Mesothelial cell of epicardium (in vitro differentiated cells): ENCODE measurements at regions not wholly inside any gene's neighbourhood (a gene's known extent, or its start where the extent isn't known, plus 50 kb on each side); places are given as distances from the start of the nearest gene placed in this dataset.

Experiments
- DNase-seq, 2 experiments: peaks; one replicate each; pipeline ENCODE4 v3.0.0; 2021; ENCODE audit warnings: low spot score in 2 of 2; ENCODE audit not compliant: unreplicated experiment in 2 of 2
- H3K27ac Mint-ChIP-seq: 2 replicates; pipeline ENCODE4 v1.8.0; 2021; ENCODE audit warnings: mixed read lengths
- H3K27me3 Mint-ChIP-seq: 2 replicates; pipeline ENCODE4 v1.8.0; 2021; ENCODE audit warnings: low read depth, mixed read lengths
- H3K36me3 Mint-ChIP-seq: 2 replicates; pipeline ENCODE4 v1.8.0; 2021; ENCODE audit warnings: mixed read lengths
- H3K4me1 Mint-ChIP-seq: 2 replicates; pipeline ENCODE4 v1.8.0; 2021; ENCODE audit warnings: mixed read lengths
- H3K4me3 Mint-ChIP-seq: 2 replicates; pipeline ENCODE4 v1.8.0; 2021; ENCODE audit warnings: mild to moderate bottlenecking, moderate library complexity, mixed read lengths
- H3K9me3 Mint-ChIP-seq: 2 replicates; pipeline ENCODE4 v1.8.0; 2021; ENCODE audit warnings: mixed read lengths
- CTCF ChIP-seq: fragments of 200-600 bp; sonication (generic); IDR thresholded peaks from one replicate; pipeline ENCODE4 v1.5.0; 2021; ENCODE audit warnings: antibody characterized with exemption; ENCODE audit not compliant: unreplicated experiment

GRCh38 chr3:74510261-74510818, 104.1 kb downstream of the CNTN3 start:
- Mint-ChIP-seq H3K36me3 (no peaks in the 10 kb centered on the region), H3K27me3 (no peaks in the 10 kb centered on the region), H3K4me1 (peaks cover 1% of the 10 kb centered on the region), H3K27ac (no peak overlapping the region), H3K9me3 (no peaks in the 10 kb centered on the region), H3K4me3 (no peak overlapping the region)
- no peak for TF ChIP-seq CTCF
- no peak for DNase-seq

- H3K4me1 Mint-ChIP-seq: peaks cover 1% of the 10 kb centered on the region
- H3K4me3 Mint-ChIP-seq: no peak overlapping the region
- no peaks in the 10 kb centered on the region for H3K9me3 Mint-ChIP-seq
- no peak for DNase-seq
- H3K27me3 Mint-ChIP-seq: peaks cover 1% of the 10 kb centered on the region
- H3K27ac Mint-ChIP-seq: no peak overlapping the region
- TF ChIP-seq CTCF: no peak
- no peaks in the 10 kb centered on the region for H3K36me3 Mint-ChIP-seq
Measured at GRCh38 chr3:74507691-74508090, 106.8 kb downstream of the CNTN3 start.

GRCh38 chr3:74506246-74506645, 108.2 kb downstream of the CNTN3 start:
- DNase-seq: no peak

GRCh38 chr3:74501007-74501406, 113.5 kb downstream of the CNTN3 start:
- H3K27me3 Mint-ChIP-seq: peaks cover 7% of the 10 kb centered on the region

More at GRCh38 chr3:74506246-74506645, 108.2 kb downstream of the CNTN3 start:
- peaks cover 4% of the 10 kb centered on the region for H3K27me3 Mint-ChIP-seq
- no peak overlapping the region for H3K27ac Mint-ChIP-seq
- no peak overlapping the region for H3K4me3 Mint-ChIP-seq
- no peaks in the 10 kb centered on the region for H3K9me3 Mint-ChIP-seq
- no peaks in the 10 kb centered on the region for H3K36me3 Mint-ChIP-seq
- peaks cover 1% of the 10 kb centered on the region for H3K4me1 Mint-ChIP-seq
- TF ChIP-seq CTCF: no peak

GRCh38 chr3:74500257-74500656, 114.2 kb downstream of the CNTN3 start:
- Mint-ChIP-seq H3K4me3 (no peak overlapping the region), H3K27me3 (peaks cover 7% of the 10 kb centered on the region), H3K36me3 (no peaks in the 10 kb centered on the region), H3K27ac (no peak overlapping the region), H3K9me3 (no peaks in the 10 kb centered on the region), H3K4me1 (no peaks in the 10 kb centered on the region)
- DNase-seq: no peak
- no peak for TF ChIP-seq CTCF

More at GRCh38 chr3:74501007-74501406, 113.5 kb downstream of the CNTN3 start:
- no peak for TF ChIP-seq CTCF
- Mint-ChIP-seq H3K36me3 (no peaks in the 10 kb centered on the region), H3K4me1 (no peaks in the 10 kb centered on the region), H3K4me3 (no peak overlapping the region), H3K27ac (no peak overlapping the region), H3K9me3 (no peaks in the 10 kb centered on the region)
- no peak for DNase-seq

GRCh38 chr3:74491874-74492273, 122.6 kb downstream of the CNTN3 start:
- DNase-seq: no peak
- TF ChIP-seq CTCF: no peak
- no peak overlapping the region for H3K4me3 Mint-ChIP-seq
- no peaks in the 10 kb centered on the region for H3K9me3 Mint-ChIP-seq
- no peaks in the 10 kb centered on the region for H3K4me1 Mint-ChIP-seq
- peaks cover 24% of the 10 kb centered on the region for H3K27me3 Mint-ChIP-seq
- no peak overlapping the region for H3K27ac Mint-ChIP-seq
- no peaks in the 10 kb centered on the region for H3K36me3 Mint-ChIP-seq
